GM21786 (cell line): ENCODE measurements at regions not wholly inside any gene's neighbourhood (a gene's known extent, or its start where the extent isn't known, plus 50 kb on each side); places are given as distances from the start of the nearest gene placed in this dataset.

Source experiments
- ATAC-seq: cut with Tn5 transposase; IDR thresholded peaks from one replicate; pipeline ENCODE4 v1.9.1; 2021; ENCODE audit not compliant: unreplicated experiment

DNA sequence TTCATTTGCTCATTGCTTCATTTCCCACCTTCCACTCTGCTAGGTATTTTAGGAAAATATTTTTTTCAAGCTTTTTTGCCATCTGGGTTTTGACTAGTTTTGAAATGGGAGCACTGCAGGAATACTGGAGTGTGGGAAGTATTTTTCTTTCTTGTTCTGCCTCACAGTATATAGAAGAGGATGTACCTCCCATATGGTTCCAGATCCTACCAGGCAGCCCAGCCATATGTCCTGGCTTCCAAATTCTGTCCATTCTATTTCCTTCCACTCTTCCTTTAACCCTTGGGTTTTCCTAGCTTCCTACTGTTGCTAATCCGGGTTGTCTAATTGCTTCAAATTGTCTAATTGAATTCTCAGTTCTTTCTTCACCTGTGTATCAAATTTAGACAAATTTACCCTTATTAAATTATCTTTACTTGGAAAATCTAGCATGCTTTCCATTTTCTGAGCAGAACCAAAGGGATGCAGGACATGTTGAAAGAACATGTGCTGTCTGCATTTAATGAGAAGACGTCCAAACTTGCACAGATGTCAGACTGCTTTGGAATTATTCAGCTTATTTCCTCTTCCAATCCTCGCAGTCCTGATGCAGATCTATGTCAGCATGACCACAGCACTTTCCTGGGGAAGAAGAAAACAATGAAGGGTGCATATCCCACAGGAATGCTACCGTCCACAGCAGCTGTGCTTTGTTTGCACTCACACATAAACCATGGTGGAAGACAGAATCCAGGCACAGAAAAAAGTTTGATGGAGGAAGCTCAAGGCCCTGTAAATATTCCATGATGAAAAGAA is 1273.9 kb upstream of the MAP3K7 start:
- no peak for ATAC-seq

- ATAC-seq, result no peak
These were observed 1265.4 kb upstream of the MAP3K7 start for GRCh38 chr6:91852252-91852651.

- no peak for ATAC-seq
These were observed 1247.9 kb upstream of the MAP3K7 start for GRCh38 chr6:91834813-91835212.

DNA sequence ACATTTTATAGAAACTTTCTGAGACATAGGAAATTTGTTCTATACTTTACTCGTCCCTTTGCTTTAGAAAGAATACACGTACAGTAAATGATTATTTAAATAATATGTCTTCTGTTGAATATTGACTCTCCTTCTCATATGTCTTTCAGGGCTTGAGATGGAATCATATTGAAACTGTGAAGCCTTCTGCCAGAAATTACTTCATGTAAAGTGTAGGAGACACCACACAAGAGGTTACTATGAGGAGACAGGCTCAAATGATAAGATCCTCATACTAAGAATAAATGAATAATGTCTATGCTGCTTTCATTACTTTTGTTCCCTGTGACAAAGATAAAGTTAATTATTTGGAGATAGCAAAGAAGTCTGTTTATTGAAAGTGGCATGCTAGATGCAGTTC is 1240.3 kb upstream of the MAP3K7 start:
- ATAC-seq, result no peak

DNA sequence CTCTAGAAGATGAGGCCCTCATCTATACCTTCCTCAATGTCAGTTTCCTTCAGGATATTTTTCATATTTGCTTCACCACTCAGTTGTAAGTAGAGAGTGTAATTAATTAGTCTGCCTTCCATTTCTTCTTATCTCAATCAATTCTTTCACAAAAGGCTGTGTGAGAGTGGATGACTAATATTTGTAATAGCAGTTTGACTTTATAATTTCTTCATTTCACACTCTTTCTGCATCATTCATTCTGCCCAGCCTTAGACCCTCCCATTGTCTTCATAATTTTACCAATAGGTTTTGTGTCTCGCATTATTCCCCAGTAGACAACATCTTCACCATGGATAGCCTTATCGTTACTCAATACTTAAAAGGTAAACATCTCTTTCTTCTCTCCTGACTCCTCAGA is 1239.3 kb upstream of the MAP3K7 start:
- ATAC-seq, result no peak

DNA sequence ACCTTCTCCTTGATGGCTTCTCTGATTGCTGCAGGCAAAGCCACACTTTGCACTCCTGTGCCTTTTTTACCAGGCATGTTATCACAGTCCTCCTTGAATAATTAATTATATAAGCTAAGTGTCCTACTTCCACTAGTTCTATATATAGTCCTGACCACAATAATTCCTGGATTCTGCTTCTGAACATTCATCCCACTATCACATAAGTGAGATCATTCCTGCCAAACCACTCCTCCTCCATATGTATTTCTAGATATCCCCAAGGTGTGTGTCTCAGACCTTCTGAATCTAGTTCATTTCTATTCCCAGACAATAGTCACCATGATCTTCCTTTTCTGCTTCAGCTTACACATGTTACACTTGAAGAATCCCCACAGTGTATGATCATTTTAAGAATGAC is 1237.5 kb upstream of the MAP3K7 start:
- no peak for ATAC-seq

GRCh38 chr6:91822581-91822980 is 1235.7 kb upstream of the MAP3K7 start:
- no peak for ATAC-seq

DNA sequence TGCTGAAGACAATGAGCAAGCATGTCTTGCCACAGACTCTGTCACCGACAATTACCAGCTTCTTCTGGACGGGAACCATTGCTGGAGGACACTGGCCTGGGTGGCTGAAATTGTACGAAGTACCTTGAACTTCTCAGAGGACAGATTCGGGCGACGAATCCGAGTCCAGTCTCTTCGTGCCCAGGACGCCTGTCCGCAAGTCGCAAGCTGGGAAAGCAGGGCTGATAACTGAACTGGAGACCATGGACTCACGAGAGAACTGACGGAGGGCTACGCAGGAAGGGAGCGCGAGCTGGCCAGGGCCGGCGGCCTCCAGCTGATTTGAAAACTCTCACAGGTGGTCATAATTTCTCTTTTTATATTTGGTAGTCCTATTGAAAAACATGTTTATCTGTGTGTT is 1229.5 kb upstream of the MAP3K7 start:
- ATAC-seq, result no peak

- ATAC-seq, result no peak
These were observed 1226.8 kb upstream of the MAP3K7 start for GRCh38 chr6:91813641-91814040.

GRCh38 chr6:91812596-91813274 is 1225.9 kb upstream of the MAP3K7 start:
- ATAC-seq, result no peak

- ATAC-seq, result no peak
These were observed 1218.1 kb upstream of the MAP3K7 start for GRCh38 chr6:91804981-91805380.

- ATAC-seq, result no peak
These were observed 1215.6 kb upstream of the MAP3K7 start for GRCh38 chr6:91802431-91802830.

- no peak for ATAC-seq
These were observed 1209.7 kb upstream of the MAP3K7 start for GRCh38 chr6:91796603-91797002.

GRCh38 chr6:91788501-91788900 is 1201.6 kb upstream of the MAP3K7 start:
- no peak for ATAC-seq

GRCh38 chr6:91786474-91787184 is 1199.8 kb upstream of the MAP3K7 start:
- no peak for ATAC-seq

DNA sequence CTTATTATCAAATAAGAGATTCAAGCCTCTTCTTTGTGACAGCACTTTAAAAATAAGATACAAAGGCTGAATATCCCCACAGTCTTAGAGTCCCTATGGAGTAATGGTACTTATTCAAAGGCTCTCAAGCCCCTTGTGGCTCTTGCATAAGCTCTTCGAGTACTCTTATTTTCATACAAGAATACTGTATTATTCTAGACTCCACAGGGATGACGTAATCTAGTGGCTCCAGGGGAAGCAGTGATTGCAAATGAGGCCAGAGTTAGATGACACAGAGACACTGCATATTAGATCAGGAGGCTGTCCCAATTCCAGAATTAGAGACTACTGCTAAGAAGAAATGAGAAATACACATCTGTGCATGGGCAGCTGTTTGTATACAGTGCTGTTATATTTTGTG is 1195.9 kb upstream of the MAP3K7 start:
- ATAC-seq, result no peak

DNA sequence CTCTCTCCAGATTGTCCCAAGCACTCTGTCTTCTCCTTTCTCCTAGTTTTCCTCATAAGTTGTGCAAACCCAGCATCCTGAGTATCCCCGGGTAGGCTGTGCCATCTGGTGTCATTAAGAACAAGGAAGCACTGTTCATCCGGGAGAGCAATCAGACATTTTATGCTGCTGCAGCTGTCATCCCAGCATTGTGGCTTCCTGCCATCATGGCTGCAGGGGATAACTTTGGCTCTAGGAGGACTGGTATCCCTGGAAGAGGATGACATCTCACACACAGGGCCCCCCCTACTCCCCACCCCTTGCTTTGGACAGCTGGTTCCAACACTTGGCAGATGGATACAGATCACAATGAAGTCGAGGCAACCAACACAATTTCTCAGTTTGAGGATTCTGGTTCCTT is 1195.1 kb upstream of the MAP3K7 start:
- no peak for ATAC-seq

- no peak for ATAC-seq
These were observed 1193.4 kb upstream of the MAP3K7 start for GRCh38 chr6:91780270-91780669.

DNA sequence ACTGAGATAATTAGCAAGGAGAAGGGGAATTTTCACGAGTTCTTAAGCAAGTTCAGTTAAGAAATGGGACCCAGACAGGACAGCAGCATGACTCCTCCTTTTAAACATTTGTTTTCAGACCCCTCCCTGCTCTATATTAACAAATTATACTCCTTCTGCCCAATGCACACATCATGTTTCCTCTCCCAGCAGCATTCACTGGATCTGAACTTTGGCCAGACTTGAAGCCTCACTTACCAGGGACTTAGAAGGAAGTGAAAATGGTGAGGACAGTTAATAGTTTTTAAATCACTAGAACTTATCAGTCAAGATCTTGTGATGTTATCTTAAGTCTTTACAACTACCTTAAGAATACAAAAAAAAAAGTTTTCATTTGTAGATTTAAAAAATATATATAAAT is 1174.7 kb upstream of the MAP3K7 start:
- ATAC-seq, result no peak

GRCh38 chr6:91754691-91755090 is 1167.8 kb upstream of the MAP3K7 start:
- ATAC-seq, result no peak

DNA sequence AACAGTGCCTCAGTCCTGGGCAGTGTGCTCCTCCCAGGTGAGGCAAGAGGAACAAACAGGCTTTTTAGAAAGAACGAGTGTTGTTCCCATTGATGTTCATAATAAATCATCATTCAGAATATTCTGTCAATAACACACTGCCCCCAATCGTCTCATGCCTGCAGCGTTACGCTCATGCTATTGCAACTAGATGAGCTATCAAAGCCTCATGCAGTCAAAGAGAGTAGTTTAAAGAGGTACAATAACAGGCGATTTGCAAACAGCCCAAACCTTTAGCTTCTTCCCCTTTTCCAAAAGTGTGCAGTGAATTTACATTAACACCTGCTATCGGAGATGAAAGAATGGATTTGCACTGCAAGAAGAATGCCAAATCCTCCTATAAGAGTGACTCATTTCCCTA is 1164.7 kb upstream of the MAP3K7 start:
- no peak for ATAC-seq

GRCh38 chr6:91744566-91744965 is 1157.7 kb upstream of the MAP3K7 start:
- ATAC-seq, result no peak
